ENCODE measurements at regions not wholly inside any gene's neighbourhood (a gene's known extent, or its start where the extent isn't known, plus 50 kb on each side); places are given as distances from the start of the nearest gene placed in this dataset.

DNA sequence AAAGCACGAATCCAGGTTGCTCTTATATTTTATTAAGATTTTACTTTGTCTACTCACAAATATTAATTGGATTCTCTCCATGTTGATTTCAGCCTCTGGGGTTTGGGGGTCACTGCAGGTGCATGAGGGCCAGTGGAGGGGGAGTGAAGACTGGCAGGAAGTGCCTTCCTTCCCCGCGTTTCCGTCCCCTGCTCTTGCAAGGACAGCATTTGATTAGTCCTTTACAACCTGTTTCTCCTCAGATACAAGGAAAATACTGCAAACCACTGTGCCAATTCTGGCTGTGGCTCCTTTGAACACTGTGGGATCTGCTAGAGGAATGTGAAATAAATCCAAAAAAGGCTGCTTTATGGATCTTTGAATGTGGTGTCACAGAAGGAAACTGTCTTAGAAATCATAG, 291.8 kb downstream of the ETNK1 start (continued):
- TF ChIP-seq, protein P1, sequence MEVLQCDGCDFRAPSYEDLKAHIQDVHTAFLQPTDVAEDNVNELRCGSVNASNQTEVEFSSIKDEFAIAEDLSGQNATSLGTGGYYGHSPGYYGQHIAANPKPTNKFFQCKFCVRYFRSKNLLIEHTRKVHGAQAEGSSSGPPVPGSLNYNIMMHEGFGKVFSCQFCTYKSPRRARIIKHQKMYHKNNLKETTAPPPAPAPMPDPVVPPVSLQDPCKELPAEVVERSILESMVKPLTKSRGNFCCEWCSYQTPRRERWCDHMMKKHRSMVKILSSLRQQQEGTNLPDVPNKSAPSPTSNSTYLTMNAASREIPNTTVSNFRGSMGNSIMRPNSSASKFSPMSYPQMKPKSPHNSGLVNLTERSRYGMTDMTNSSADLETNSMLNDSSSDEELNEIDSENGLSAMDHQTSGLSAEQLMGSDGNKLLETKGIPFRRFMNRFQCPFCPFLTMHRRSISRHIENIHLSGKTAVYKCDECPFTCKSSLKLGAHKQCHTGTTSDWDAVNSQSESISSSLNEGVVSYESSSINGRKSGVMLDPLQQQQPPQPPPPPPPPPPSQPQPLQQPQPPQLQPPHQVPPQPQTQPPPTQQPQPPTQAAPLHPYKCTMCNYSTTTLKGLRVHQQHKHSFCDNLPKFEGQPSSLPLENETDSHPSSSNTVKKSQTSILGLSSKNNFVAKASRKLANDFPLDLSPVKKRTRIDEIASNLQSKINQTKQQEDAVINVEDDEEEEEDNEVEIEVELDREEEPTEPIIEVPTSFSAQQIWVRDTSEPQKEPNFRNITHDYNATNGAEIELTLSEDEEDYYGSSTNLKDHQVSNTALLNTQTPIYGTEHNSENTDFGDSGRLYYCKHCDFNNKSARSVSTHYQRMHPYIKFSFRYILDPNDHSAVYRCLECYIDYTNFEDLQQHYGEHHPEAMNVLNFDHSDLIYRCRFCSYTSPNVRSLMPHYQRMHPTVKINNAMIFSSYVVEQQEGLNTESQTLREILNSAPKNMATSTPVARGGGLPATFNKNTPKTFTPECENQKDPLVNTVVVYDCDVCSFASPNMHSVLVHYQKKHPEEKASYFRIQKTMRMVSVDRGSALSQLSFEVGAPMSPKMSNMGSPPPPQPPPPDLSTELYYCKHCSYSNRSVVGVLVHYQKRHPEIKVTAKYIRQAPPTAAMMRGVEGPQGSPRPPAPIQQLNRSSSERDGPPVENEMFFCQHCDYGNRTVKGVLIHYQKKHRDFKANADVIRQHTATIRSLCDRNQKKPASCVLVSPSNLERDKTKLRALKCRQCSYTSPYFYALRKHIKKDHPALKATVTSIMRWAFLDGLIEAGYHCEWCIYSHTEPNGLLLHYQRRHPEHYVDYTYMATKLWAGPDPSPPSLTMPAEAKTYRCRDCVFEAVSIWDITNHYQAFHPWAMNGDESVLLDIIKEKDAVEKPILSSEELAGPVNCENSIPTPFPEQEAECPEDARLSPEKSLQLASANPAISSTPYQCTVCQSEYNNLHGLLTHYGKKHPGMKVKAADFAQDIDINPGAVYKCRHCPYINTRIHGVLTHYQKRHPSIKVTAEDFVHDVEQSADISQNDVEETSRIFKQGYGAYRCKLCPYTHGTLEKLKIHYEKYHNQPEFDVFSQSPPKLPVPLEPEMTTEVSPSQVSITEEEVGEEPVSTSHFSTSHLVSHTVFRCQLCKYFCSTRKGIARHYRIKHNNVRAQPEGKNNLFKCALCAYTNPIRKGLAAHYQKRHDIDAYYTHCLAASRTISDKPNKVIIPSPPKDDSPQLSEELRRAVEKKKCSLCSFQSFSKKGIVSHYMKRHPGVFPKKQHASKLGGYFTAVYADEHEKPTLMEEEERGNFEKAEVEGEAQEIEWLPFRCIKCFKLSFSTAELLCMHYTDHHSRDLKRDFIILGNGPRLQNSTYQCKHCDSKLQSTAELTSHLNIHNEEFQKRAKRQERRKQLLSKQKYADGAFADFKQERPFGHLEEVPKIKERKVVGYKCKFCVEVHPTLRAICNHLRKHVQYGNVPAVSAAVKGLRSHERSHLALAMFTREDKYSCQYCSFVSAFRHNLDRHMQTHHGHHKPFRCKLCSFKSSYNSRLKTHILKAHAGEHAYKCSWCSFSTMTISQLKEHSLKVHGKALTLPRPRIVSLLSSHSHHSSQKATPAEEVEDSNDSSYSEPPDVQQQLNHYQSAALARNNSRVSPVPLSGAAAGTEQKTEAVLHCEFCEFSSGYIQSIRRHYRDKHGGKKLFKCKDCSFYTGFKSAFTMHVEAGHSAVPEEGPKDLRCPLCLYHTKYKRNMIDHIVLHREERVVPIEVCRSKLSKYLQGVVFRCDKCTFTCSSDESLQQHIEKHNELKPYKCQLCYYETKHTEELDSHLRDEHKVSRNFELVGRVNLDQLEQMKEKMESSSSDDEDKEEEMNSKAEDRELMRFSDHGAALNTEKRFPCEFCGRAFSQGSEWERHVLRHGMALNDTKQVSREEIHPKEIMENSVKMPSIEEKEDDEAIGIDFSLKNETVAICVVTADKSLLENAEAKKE (CRISPR knock-in tag; IDR thresholded peaks at IDR 0.05), result no peak
- TF ChIP-seq NANOG (IDR thresholded peaks at IDR 0.05; ENCODE audit: borderline replicate concordance) (no peak), POLR2AphosphoS5 (IDR thresholded peaks at IDR 0.05; ENCODE audit: low read depth) (no peak)

DNA sequence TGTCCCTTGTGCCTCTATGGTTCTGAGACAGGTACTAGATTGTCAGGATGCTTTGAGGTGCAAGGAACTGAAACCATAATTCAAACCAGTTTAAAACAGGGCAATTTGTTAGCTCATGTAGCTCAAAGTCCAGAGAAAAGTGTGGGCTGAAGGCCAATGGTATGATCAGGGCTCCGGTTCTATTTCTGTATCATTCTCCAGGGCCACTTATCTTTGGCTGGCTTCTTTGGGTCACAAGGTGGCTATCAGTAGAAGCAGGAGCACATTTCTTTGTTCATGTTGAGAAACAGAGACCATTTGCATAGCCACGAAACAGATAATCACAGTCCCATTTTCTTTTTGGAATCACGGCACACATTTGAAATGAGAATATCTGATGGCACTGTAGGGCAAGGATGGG, 294.9 kb downstream of the ETNK1 start:
- Mint-ChIP-seq H3K27me3 (ENCODE audit: insufficient read depth, low read depth, poor library complexity) (peaks cover 5% of the 10 kb centered on the region), H3K4me3 (no peak overlapping the region), H3K27ac (no peak overlapping the region), H3K36me3 (ENCODE audit: low read depth) (peaks cover 7% of the 10 kb centered on the region; the same call in 1 of the 3 replicates), H3K9me3 (no peaks in the 10 kb centered on the region; the same call in 2 of the 3 replicates), H3K4me1 (peaks cover 39% of the 10 kb centered on the region)
- Histone ChIP-seq H3K27me3 (ENCODE audit: insufficient read depth) (no peaks in the 10 kb centered on the region), H3K4me1 (ENCODE audit: insufficient read depth) (peaks cover 11% of the 10 kb centered on the region; the same call in 1 of the 2 replicates), H4K20me1 (replicated peaks; ENCODE audit: insufficient read depth) (no peaks in the 10 kb centered on the region), H3K27ac (ENCODE audit: low read depth) (no peak overlapping the region), H3F3A (replicated peaks; ENCODE audit: low read depth) (no peaks in the 10 kb centered on the region), H3K79me2 (replicated peaks; ENCODE audit: insufficient read depth) (no peaks in the 10 kb centered on the region), H3K9me2 (ENCODE audit: insufficient read depth) (peaks cover 9% of the 10 kb centered on the region), H3K36me3 (ENCODE audit: insufficient read depth) (no peaks in the 10 kb centered on the region), H3K4me3 (no peak overlapping the region), H2AFZ (no peak overlapping the region), H3K4me2 (no peak overlapping the region)
- DNase-seq (ENCODE audit: low spot score) (no peak), ATAC-seq (no peak)
- TF ChIP-seq POLR2AphosphoS5 (IDR thresholded peaks at IDR 0.05; ENCODE audit: low read depth) (no peak), NANOG (IDR thresholded peaks at IDR 0.05; ENCODE audit: borderline replicate concordance) (no peak), STAT1 (IDR thresholded peaks at IDR 0.05; ENCODE audit: unreplicated experiment) (no peak), CREB1 (CRISPR knock-in tag; IDR thresholded peaks at IDR 0.05; ENCODE audit: low read depth) (no peak), EZH2phosphoT487 (IDR thresholded peaks at IDR 0.05; ENCODE audit: unreplicated experiment) (no peak), JUNB (IDR thresholded peaks at IDR 0.05; ENCODE audit: unreplicated experiment) (no peak)
- TF ChIP-seq, protein P2, sequence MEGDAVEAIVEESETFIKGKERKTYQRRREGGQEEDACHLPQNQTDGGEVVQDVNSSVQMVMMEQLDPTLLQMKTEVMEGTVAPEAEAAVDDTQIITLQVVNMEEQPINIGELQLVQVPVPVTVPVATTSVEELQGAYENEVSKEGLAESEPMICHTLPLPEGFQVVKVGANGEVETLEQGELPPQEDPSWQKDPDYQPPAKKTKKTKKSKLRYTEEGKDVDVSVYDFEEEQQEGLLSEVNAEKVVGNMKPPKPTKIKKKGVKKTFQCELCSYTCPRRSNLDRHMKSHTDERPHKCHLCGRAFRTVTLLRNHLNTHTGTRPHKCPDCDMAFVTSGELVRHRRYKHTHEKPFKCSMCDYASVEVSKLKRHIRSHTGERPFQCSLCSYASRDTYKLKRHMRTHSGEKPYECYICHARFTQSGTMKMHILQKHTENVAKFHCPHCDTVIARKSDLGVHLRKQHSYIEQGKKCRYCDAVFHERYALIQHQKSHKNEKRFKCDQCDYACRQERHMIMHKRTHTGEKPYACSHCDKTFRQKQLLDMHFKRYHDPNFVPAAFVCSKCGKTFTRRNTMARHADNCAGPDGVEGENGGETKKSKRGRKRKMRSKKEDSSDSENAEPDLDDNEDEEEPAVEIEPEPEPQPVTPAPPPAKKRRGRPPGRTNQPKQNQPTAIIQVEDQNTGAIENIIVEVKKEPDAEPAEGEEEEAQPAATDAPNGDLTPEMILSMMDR (conservative IDR thresholded peaks at IDR 0.05; ENCODE audit: low read depth in 2 of 2), result no peak
- TF ChIP-seq, protein P1 (CRISPR knock-in tag; IDR thresholded peaks at IDR 0.05), result no peak

All from GM23338 (cell line).